ENCODE measurements at regions not wholly inside any gene's neighbourhood (a gene's known extent, or its start where the extent isn't known, plus 50 kb on each side); places are given as distances from the start of the nearest gene placed in this dataset.

DNA sequence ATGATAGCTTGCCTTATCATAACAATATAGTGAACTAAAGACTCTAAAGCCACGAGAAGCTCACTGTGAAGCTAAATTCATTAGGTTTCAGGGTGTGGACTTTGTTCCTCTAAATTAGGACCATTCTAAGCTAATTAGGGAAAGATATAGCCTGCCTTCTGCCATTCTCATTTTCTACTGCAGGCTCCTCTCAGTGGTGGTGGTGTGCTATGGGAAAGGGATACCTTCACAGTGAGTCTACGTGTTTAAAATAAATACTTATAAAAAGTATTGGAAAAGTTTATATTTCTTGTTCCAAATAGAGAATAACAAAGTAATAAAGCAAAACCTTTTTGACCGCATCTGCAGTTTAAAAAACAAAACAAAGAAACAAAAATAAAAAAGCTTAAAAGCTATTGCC is 327.7 kb downstream of the PAPSS1 start:
- Mint-ChIP-seq H3K27me3 (ENCODE audit: low read depth) (peaks cover 3% of the 10 kb centered on the region), H3K4me3 (no peak overlapping the region), H3K36me3 (ENCODE audit: low read depth) (no peaks in the 10 kb centered on the region), H3K4me1 (no peaks in the 10 kb centered on the region), H3K27ac (no peak overlapping the region), H3K9me3 (peaks cover 3% of the 10 kb centered on the region)
- TF ChIP-seq, protein P1, sequence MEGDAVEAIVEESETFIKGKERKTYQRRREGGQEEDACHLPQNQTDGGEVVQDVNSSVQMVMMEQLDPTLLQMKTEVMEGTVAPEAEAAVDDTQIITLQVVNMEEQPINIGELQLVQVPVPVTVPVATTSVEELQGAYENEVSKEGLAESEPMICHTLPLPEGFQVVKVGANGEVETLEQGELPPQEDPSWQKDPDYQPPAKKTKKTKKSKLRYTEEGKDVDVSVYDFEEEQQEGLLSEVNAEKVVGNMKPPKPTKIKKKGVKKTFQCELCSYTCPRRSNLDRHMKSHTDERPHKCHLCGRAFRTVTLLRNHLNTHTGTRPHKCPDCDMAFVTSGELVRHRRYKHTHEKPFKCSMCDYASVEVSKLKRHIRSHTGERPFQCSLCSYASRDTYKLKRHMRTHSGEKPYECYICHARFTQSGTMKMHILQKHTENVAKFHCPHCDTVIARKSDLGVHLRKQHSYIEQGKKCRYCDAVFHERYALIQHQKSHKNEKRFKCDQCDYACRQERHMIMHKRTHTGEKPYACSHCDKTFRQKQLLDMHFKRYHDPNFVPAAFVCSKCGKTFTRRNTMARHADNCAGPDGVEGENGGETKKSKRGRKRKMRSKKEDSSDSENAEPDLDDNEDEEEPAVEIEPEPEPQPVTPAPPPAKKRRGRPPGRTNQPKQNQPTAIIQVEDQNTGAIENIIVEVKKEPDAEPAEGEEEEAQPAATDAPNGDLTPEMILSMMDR (IDR thresholded peaks at IDR 0.05; ENCODE audit: unreplicated experiment in 3 of 3), result no peak

DNA sequence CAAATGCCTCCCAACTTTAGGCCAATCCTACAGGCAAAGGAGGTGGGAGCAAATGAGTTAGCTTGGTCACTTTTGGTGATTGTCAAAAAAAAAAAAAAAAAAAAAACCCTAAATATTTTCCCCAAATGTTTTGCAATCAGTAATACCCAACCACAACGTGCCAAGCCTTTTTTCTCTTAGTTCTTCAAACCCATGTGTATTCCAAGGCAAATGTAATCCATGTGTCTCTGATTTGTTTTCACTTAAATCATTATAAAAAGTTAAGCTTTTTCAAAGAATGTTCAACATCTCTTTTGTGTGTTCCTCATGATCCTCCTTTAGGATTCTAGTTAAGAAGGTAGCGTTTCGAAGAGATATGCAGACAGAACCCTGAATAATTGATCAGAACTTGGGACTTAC is 328.4 kb downstream of the PAPSS1 start:
- no peaks in the 10 kb centered on the region for H3K9me3 Mint-ChIP-seq
- no peaks in the 10 kb centered on the region for H3K36me3 Mint-ChIP-seq (ENCODE audit: low read depth)
- peaks cover 3% of the 10 kb centered on the region for H3K27me3 Mint-ChIP-seq (ENCODE audit: low read depth)
- H3K4me1 Mint-ChIP-seq, result no peaks in the 10 kb centered on the region
- H3K4me3 Mint-ChIP-seq, result no peak overlapping the region
- TF ChIP-seq, protein P1 (IDR thresholded peaks at IDR 0.05; ENCODE audit: unreplicated experiment in 3 of 3), result no peak
- no peak overlapping the region for H3K27ac Mint-ChIP-seq

DNA sequence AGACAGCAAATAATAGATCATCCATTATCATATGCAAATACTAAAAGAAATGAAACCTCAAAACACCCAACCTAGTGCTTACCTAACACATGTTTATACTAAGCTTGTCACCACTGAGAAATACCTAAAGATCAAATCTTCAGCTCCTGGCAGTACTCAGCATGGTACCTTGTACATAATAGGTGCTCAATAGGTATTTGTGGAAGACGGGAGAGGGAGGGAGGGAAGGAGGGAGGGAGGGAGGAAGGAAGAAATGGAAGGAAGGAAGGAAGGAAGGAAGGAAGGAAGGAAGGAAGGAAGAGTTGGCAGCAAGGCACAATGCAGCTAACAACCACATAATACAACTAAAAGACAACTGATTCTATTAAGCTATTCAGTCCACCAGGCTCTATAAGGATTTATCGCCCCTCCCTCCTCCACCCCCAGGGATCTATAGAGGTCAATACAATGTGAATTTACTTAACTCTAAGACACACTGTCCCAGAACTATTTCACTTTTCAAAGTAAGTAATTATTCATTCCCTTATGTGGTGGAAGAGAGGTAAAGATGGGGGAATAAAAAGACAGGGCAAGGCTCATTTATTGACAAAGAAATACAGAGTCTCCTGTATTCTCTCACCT is 328.9 kb downstream of the PAPSS1 start:
- peaks cover 3% of the 10 kb centered on the region for H3K27me3 Mint-ChIP-seq (ENCODE audit: low read depth)
- no peaks in the 10 kb centered on the region for H3K4me1 Mint-ChIP-seq
- TF ChIP-seq, protein P1 (IDR thresholded peaks at IDR 0.05; ENCODE audit: unreplicated experiment in 3 of 3), result no peak
- H3K4me3 Mint-ChIP-seq, result no peak overlapping the region
- H3K27ac Mint-ChIP-seq, result no peak overlapping the region
- no peaks in the 10 kb centered on the region for H3K36me3 Mint-ChIP-seq (ENCODE audit: low read depth)
- H3K9me3 Mint-ChIP-seq, result no peaks in the 10 kb centered on the region

DNA sequence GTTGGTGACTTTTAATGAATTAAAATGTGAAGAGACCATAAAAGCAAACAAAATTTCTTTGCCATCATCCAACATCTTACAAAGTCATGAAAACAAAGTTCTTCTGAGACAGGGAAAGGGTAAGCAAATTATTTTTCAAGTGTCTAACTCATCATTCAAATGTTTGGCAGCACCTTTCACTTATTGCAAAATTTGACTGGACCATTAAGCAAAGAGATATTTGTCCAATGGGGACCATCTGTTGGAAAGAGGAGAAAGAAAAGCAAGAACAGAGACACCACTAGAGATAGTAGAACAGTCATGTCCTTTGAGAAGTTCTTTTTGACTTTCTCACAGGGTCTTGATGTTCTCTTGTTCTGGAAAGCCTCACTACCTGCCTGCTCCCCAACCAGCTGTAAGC is 330.1 kb downstream of the PAPSS1 start:
- H3K4me1 Mint-ChIP-seq, result no peaks in the 10 kb centered on the region
- H3K9me3 Mint-ChIP-seq, result no peaks in the 10 kb centered on the region
- no peak overlapping the region for H3K27ac Mint-ChIP-seq
- peaks cover 7% of the 10 kb centered on the region for H3K27me3 Mint-ChIP-seq (ENCODE audit: low read depth)
- H3K4me3 Mint-ChIP-seq, result no peak overlapping the region
- TF ChIP-seq, protein P1 (IDR thresholded peaks at IDR 0.05; ENCODE audit: unreplicated experiment in 3 of 3), result no peak
- no peaks in the 10 kb centered on the region for H3K36me3 Mint-ChIP-seq (ENCODE audit: low read depth)

DNA sequence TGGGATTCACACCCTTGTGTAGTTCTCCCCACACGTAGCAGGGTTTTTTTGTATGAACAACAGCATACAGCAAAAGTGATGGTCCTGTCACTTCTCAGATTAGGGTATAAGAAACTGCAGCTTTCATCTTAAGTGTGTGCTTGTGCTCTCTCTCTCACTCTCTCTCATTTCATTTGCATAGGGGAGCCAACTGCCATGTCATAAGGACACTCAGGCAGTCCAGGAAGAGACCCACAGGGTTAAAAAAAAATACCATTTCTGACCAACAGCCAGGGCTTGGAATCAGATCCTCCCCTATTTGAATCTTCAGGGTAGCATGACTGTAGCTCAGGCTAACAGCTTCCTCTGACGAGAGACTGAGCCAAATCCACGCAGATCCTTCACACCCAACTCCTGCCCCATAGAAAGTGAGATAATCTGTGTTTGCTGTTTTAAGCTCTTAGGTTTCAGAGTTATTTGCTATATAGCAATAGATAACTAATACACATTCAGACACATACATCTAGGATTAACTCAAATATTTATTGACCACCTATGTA is 331.2 kb downstream of the PAPSS1 start:
- Mint-ChIP-seq H3K4me3 (no peak overlapping the region), H3K9me3 (no peaks in the 10 kb centered on the region), H3K27ac (no peak overlapping the region), H3K27me3 (ENCODE audit: low read depth) (peaks cover 7% of the 10 kb centered on the region), H3K4me1 (no peaks in the 10 kb centered on the region), H3K36me3 (ENCODE audit: low read depth) (no peaks in the 10 kb centered on the region)
- TF ChIP-seq, protein P1 (IDR thresholded peaks at IDR 0.05; ENCODE audit: unreplicated experiment in 3 of 3), result no peak

DNA sequence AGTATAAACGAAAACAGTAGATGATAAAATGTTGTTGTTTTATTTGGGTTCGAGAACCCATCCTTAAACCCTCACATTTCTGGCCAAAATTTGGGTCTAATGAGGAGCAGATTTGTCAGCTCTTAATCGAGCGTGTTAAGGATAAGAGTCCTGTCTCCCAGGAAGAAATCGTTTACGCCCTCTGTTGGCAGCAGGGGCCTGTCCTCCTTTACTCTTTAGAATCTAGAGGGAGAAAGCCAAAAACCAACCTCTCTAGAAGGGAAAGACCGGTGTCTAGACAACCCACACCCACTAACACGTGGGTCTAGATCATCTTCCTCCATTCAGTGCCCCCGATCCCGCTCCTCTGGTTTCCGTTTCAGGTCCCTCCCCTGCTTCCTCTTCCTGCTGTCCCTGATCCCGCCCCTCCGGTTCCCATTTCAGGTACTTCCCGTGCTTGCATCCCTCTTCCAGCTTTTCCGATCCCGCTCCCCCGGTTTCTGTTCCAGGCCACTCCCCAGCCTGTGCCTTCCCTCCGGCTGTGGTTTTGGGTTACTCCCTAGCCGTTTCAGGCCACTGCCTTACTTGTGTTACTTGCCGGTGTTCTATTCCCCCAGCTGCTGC is 339.1 kb downstream of the PAPSS1 start:
- H3K9me3 Mint-ChIP-seq, result peaks cover 13% of the 10 kb centered on the region
- TF ChIP-seq, protein P1 (IDR thresholded peaks at IDR 0.05; ENCODE audit: unreplicated experiment in 3 of 3), result no peak
- peaks cover 6% of the 10 kb centered on the region for H3K27me3 Mint-ChIP-seq (ENCODE audit: low read depth)
- H3K4me3 Mint-ChIP-seq, result no peak overlapping the region
- no peak overlapping the region for H3K27ac Mint-ChIP-seq
- H3K36me3 Mint-ChIP-seq (ENCODE audit: low read depth), result no peaks in the 10 kb centered on the region
- H3K4me1 Mint-ChIP-seq, result no peaks in the 10 kb centered on the region
